GM12892 (cell line): ENCODE measurements at regions not wholly inside any gene's neighbourhood (a gene's known extent, or its start where the extent isn't known, plus 50 kb on each side); places are given as distances from the start of the nearest gene placed in this dataset.

Experiments
- DNase-seq: peaks from one replicate; pipeline ENCODE4 v3.0.0; 2011; ENCODE audit not compliant: insufficient read length
- FAIRE-seq: peaks from 2 replicates; lab custom pipeline; 2011; peaks lifted over from hg19 to GRCh38; lab: Jason Lieb, UNC
- POLR2A ChIP-seq: IDR thresholded peaks from 2 replicates; pipeline ENCODE4 v1.6.1; 2011; ENCODE audit warnings: low read depth, low read length, control low read depth
- POLR2AphosphoS5 ChIP-seq: IDR thresholded peaks from 2 replicates; pipeline ENCODE4 v1.6.1; 2011; ENCODE audit warnings: low read depth, low read length, control low read depth
- TAF1 ChIP-seq: IDR thresholded peaks from 2 replicates; pipeline ENCODE4 v1.6.1; 2011; ENCODE audit warnings: low read depth, mild to moderate bottlenecking, control low read depth, low read length, borderline replicate concordance

- FAIRE-seq (no peak), DNase-seq (no peak)
- TF ChIP-seq POLR2AphosphoS5 (no peak), POLR2A (no peak), TAF1 (no peak)
These were observed 59.9 kb upstream of the TENT5A start for GRCh38 chr6:81812401-81812800.

GRCh38 chr6:81808851-81809570 lies 56.5 kb upstream of the TENT5A start:
- DNase-seq (no peak), FAIRE-seq (no peak)
- no peak for TF ChIP-seq POLR2A

DNA sequence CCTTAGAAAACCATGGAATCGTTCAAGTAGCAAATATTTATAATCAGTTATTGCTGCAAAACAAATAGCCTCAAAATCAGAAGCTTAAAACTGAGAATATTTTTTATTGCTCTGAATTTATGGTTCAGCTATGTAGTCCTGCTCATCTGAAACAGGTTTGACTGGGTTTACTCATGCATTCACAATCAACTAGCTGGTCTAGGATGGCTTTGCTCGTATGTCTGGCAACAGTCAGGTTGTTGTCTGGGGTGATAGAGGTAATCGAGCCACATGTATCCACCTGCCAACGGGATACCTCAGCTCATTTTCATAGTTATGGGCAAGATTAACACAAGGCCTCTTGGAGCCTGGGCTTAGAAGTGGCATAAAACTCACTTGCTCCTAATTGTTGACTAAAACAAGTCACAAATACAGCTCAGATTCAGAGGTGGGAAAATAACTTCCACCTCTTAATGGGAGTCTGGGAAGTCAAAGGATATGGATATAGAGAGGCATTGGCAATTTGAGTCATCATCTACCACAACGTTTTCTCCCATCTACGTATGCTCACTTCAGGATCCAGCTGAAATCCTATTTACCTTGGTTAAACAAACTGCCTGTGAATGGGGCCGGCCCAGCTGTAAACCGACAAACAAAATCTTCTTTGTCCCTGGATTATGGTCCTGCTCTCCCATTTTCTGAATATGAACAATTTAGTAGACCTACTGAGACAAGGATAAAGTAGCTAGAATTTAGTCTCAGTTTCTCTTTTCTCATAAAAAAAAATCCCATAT lies 54.5 kb upstream of the TENT5A start:
- FAIRE-seq = no peak
- TF ChIP-seq POLR2AphosphoS5 = no peak
- no peak for DNase-seq

DNA sequence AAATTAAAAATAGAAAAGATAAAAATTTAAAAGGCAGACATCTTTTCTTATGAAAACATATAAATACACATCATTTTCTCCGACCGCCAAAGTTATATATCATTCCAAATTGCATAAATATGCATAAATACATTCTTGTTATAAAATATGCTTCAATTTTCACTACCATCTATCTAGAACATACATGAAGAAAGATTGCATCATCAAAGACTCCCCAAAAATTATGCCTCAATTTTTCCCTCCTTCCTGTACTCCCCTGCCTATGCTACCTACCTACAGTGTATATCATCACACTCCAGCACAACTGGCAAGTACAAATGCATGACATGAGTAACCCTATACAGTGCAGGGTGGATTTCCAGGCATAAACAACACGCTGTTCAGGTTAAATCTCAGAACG lies 49.9 kb upstream of the TENT5A start:
- TF ChIP-seq POLR2A = no peak
- no peak for TF ChIP-seq TAF1
- TF ChIP-seq POLR2AphosphoS5 = no peak
- no peak for DNase-seq
- no peak for FAIRE-seq
